ENCODE measurements at regions not wholly inside any gene's neighbourhood (a gene's known extent, or its start where the extent isn't known, plus 50 kb on each side); places are given as distances from the start of the nearest gene placed in this dataset.
"Not testable (repeated sequence)": the region's sequence is repeated elsewhere in the genome, so short reads cannot be mapped to it uniquely, and the experiment has no call there.

- no peak for DNase-seq
These were observed 87.3 kb upstream of the NAMPT start for GRCh38 chr7:106372126-106372525.

- DNase-seq, result no peak
These were observed 86.8 kb upstream of the NAMPT start for GRCh38 chr7:106371629-106372028.

GRCh38 chr7:106370542-106370941 lies 85.8 kb upstream of the NAMPT start:
- DNase-seq, result no peak

GRCh38 chr7:106369816-106370215 lies 85.0 kb upstream of the NAMPT start:
- DNase-seq, result no peak

- DNase-seq, result no peak
These were observed 84.6 kb upstream of the NAMPT start for GRCh38 chr7:106369352-106369751.

- no peak for DNase-seq
These were observed 82.9 kb upstream of the NAMPT start for GRCh38 chr7:106367664-106368063.

GRCh38 chr7:106367018-106367420 lies 82.2 kb upstream of the NAMPT start:
- no peak for DNase-seq

GRCh38 chr7:106365252-106366005 lies 80.6 kb upstream of the NAMPT start:
- no peak for DNase-seq

- not testable (repeated sequence) for DNase-seq
These were observed 77.7 kb upstream of the NAMPT start for GRCh38 chr7:106362507-106362906.

GRCh38 chr7:106358103-106358663 lies 73.4 kb upstream of the NAMPT start:
- no peak for DNase-seq

GRCh38 chr7:106357675-106358074 lies 72.9 kb upstream of the NAMPT start:
- no peak for DNase-seq

GRCh38 chr7:106354822-106355221 lies 70.0 kb upstream of the NAMPT start:
- no peak for DNase-seq

- DNase-seq, result no peak
These were observed 69.2 kb upstream of the NAMPT start for GRCh38 chr7:106353944-106354343.

- DNase-seq, result no peak
These were observed 63.4 kb upstream of the NAMPT start for GRCh38 chr7:106348231-106348630.

- no peak for DNase-seq
These were observed 62.5 kb upstream of the NAMPT start for GRCh38 chr7:106347229-106347833.

GRCh38 chr7:106346678-106347217 lies 62.0 kb upstream of the NAMPT start:
- no peak for DNase-seq

GRCh38 chr7:106346167-106346677 lies 61.4 kb upstream of the NAMPT start:
- DNase-seq, result no peak

GRCh38 chr7:106345421-106346166 lies 60.8 kb upstream of the NAMPT start:
- no peak for DNase-seq

GRCh38 chr7:106344861-106345260 lies 60.1 kb upstream of the NAMPT start:
- no peak for DNase-seq

- no peak for DNase-seq
These were observed 59.4 kb upstream of the NAMPT start for GRCh38 chr7:106344211-106344610.

- not testable (repeated sequence) for DNase-seq
These were observed 57.3 kb upstream of the NAMPT start for GRCh38 chr7:106342049-106342448.

GRCh38 chr7:106340247-106340596 lies 55.4 kb upstream of the NAMPT start:
- DNase-seq, result not testable (repeated sequence)
